ENCODE measurements at regions not wholly inside any gene's neighbourhood (a gene's known extent, or its start where the extent isn't known, plus 50 kb on each side); places are given as distances from the start of the nearest gene placed in this dataset.
"Not testable (repeated sequence)": the region's sequence is repeated elsewhere in the genome, so short reads cannot be mapped to it uniquely, and the experiment has no call there.

GRCh38 chr7:92968502-92968901 is 132.1 kb upstream of the CDK6 start:
- no peak for DNase-seq

GRCh38 chr7:92967238-92967637 is 130.9 kb upstream of the CDK6 start:
- DNase-seq = no peak

- DNase-seq = no peak
These were observed 127.8 kb upstream of the CDK6 start for GRCh38 chr7:92964141-92964540.

GRCh38 chr7:92963566-92963965 is 127.2 kb upstream of the CDK6 start:
- DNase-seq = no peak

GRCh38 chr7:92961961-92962360 is 125.6 kb upstream of the CDK6 start:
- DNase-seq = no peak

GRCh38 chr7:92956575-92956974 is 120.2 kb upstream of the CDK6 start:
- no peak for DNase-seq

- no peak for DNase-seq
These were observed 118.7 kb upstream of the CDK6 start for GRCh38 chr7:92955081-92955480.

GRCh38 chr7:92953657-92954056 is 117.3 kb upstream of the CDK6 start:
- no peak for DNase-seq

GRCh38 chr7:92949748-92950147 is 113.4 kb upstream of the CDK6 start:
- no peak for DNase-seq

GRCh38 chr7:92945840-92946239 is 109.5 kb upstream of the CDK6 start:
- DNase-seq = no peak

- no peak for DNase-seq
These were observed 108.3 kb upstream of the CDK6 start for GRCh38 chr7:92944633-92945032.

- DNase-seq = not testable (repeated sequence)
These were observed 106.3 kb upstream of the CDK6 start for GRCh38 chr7:92942706-92943105.

GRCh38 chr7:92939666-92940360 is 103.4 kb upstream of the CDK6 start:
- DNase-seq = no peak

- DNase-seq = no peak
These were observed 97.7 kb upstream of the CDK6 start for GRCh38 chr7:92934096-92934495.

GRCh38 chr7:92932450-92932849 is 96.1 kb upstream of the CDK6 start:
- DNase-seq = no peak

- DNase-seq = no peak
These were observed 94.0 kb upstream of the CDK6 start for GRCh38 chr7:92930404-92930803.

- DNase-seq = no peak
These were observed 90.3 kb upstream of the CDK6 start for GRCh38 chr7:92926697-92927044.

- peak; percentile 25 for DNase-seq
These were observed 89.7 kb upstream of the CDK6 start for GRCh38 chr7:92925876-92926696.

- no peak for DNase-seq
These were observed 88.4 kb upstream of the CDK6 start for GRCh38 chr7:92924800-92925199.

GRCh38 chr7:92917230-92917629 is 80.9 kb upstream of the CDK6 start:
- no peak for DNase-seq

GRCh38 chr7:92916770-92917224 is 80.4 kb upstream of the CDK6 start:
- peak; percentile 93 for DNase-seq

GRCh38 chr7:92915348-92915747 is 79.0 kb upstream of the CDK6 start:
- no peak for DNase-seq

- no peak for DNase-seq
These were observed 78.3 kb upstream of the CDK6 start for GRCh38 chr7:92914645-92915044.

- DNase-seq = no peak
These were observed 77.5 kb upstream of the CDK6 start for GRCh38 chr7:92913849-92914248.

GRCh38 chr7:92910976-92911375 is 74.6 kb upstream of the CDK6 start:
- no peak for DNase-seq

Data from NCI-H2227 treated with DMSO at 0.1 percent for 48 hours (cell line).